ENCODE measurements at regions not wholly inside any gene's neighbourhood (a gene's known extent, or its start where the extent isn't known, plus 50 kb on each side); places are given as distances from the start of the nearest gene placed in this dataset.

DNA sequence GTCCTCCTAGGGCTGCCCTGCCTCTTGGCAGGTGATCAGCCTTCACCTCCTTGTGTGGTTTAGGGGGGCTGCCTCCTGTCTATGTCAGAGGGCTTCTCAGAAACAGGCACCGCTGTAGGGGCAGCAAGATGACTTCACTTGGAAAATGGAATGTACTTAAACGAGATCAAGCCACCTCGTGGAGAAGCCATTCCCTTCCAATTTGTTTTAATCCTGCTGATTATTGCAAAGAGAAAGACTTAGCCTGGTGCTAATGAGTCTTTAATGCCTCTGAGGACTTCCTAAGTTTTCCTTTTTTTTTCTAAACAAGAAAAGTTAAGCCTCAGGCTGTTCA lies 62.3 kb upstream of the RFLNA start:
- no peak overlapping the region for H3K4me3 ChIP-seq (ENCODE audit: low read depth, low read length)
- no peak for TF ChIP-seq CTCF (IDR thresholded peaks at IDR 0.05; ENCODE audit: insufficient read depth, low read depth, low read length, missing control alignments)
- no peak for DNase-seq (ENCODE audit: low read depth)

GRCh38 chr12:124233041-124233796 lies 61.7 kb upstream of the RFLNA start:
- DNase-seq (ENCODE audit: low read depth), result no peak
- TF ChIP-seq CTCF (IDR thresholded peaks at IDR 0.05; ENCODE audit: insufficient read depth, low read depth, low read length, missing control alignments), result no peak
- no peak overlapping the region for H3K4me3 ChIP-seq (ENCODE audit: low read depth, low read length)

DNA sequence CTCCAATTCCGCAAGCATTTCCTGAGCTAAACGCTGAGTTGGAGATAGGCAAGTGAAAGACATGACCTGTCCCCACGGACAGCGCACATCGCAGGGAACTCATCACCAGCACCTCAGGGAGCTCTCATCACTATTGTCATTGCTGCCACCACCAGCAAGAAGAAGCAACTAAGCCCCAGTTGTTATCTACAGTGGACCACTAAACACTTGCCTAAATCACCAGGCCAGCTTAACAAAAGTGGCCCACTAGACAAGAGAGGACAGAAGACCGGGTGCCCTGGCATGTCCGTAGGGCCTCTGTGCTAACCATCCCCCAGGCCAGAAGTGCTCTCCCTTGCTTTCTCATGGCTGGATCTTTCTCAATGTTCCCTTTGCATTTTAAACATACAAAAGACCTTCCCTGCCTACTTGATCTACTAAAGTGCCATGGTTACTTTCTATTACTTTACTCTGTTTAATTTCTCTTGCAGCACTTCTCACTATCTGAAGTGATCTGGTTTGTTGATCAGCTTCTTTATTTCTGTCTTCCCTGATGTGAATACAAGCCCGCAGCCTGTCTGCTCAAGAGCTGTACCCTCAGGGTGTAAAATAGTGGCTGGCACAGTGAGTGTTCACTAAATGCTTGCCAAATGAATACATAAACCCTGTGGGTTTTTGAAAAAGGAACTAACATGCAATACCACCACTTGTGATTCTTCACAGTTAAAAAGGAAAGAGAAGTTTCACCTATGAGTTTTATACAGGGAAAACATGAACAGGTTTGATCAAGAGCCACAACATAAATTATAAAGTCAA lies 60.9 kb upstream of the RFLNA start:
- H3K4me3 ChIP-seq (ENCODE audit: low read depth, low read length), result no peak overlapping the region
- no peak for DNase-seq (ENCODE audit: low read depth)
- no peak for TF ChIP-seq CTCF (IDR thresholded peaks at IDR 0.05; ENCODE audit: insufficient read depth, low read depth, low read length, missing control alignments)

- TF ChIP-seq CTCF (IDR thresholded peaks at IDR 0.05; ENCODE audit: insufficient read depth, low read depth, low read length, missing control alignments), result no peak
- DNase-seq (ENCODE audit: low read depth), result no peak
- H3K4me3 ChIP-seq (ENCODE audit: low read depth, low read length), result no peak overlapping the region
Observed at GRCh38 chr12:124236625-124237031, 58.3 kb upstream of the RFLNA start.

DNA sequence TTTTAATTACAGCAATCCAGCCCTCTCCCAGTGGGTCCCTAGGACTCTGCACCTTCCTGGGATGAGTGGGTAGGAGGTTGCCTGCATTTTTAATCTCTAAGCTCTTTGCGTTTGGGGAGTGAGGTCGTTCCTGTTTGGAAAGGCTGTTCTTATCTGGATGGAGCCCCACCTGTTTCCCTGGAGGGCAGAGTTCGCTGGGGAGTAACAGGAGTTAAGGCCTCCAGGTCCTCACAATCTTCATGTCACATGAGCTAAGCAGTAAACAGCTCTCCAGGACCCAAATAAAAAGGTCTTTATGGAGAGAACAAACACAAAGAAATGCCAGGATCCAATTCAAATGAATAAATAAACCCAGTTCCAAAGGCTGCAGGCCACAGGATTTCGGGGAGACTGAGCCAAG lies 56.0 kb upstream of the RFLNA start:
- TF ChIP-seq CTCF (IDR thresholded peaks at IDR 0.05; ENCODE audit: insufficient read depth, low read depth, low read length, missing control alignments), result no peak
- DNase-seq (ENCODE audit: low read depth), result no peak
- H3K4me3 ChIP-seq (ENCODE audit: low read depth, low read length), result no peak overlapping the region

DNA sequence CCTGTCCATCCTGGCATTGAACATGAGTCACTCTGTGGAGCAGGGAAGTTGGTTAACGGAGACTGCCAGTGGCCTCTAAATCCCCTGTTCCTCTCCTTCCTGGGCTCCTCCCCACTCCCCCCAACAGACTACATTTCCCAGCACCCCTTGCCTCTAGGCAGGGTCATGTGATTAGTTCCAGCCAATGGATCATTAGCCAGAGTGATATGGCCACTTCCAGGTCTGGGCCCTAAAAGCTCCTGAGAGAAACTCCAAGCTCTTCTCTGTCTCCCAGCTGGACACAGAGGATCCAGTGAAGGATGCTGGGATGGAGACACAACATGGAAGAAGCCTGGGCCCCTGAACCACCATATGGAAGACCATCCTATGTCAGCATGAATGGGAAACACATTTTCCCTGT lies 54.4 kb upstream of the RFLNA start:
- TF ChIP-seq CTCF (IDR thresholded peaks at IDR 0.05; ENCODE audit: insufficient read depth, low read depth, low read length, missing control alignments), result no peak
- no peak overlapping the region for H3K4me3 ChIP-seq (ENCODE audit: low read depth, low read length)
- DNase-seq (ENCODE audit: low read depth), result peak; percentile 16

Data from GM12865 (cell line).